Thyroid gland (tissue), 4 donors: ENCODE measurements at regions not wholly inside any gene's neighbourhood (a gene's known extent, or its start where the extent isn't known, plus 50 kb on each side); places are given as distances from the start of the nearest gene placed in this dataset.

ENCODE experiments used
- DNase-seq, 2 donors: peaks; one replicate each; pipeline ENCODE4 v3.0.0-alpha.2; 2019
- H3K27ac ChIP-seq, 3 donors: fragments of 200-600 bp; sonication (generic); 1 replicate in 2 of 3; 2 replicates in 1 of 3; pipeline ENCODE4 v1.5.1; 2016 to 2019; ENCODE audit warnings: mild to moderate bottlenecking in 1 of 3, moderate library complexity in 1 of 3
- H3K27me3 ChIP-seq: fragments of 200-600 bp; sonication (generic); one replicate; pipeline ENCODE4 v1.5.1; 2019
- H3K36me3 ChIP-seq, 2 donors: fragments of 200-600 bp; sonication (generic); one replicate each; pipeline ENCODE4 v1.5.1; 2016 to 2019
- H3K4me1 ChIP-seq, 2 donors: fragments of 200-600 bp; sonication (generic); one replicate each; pipeline ENCODE4 v1.5.1; 2017 to 2019
- H3K4me3 ChIP-seq, 3 donors: fragments of 200-600 bp; sonication (generic); replicated peaks in 1 of 3; 1 replicate in 2 of 3; 2 replicates in 1 of 3; pipeline ENCODE4 v1.5.1; 2016; ENCODE audit warnings: mild to moderate bottlenecking in 1 of 3
- H3K9me3 ChIP-seq: fragments of 200-600 bp; sonication (generic); one replicate; pipeline ENCODE4 v1.5.1; 2017
- CTCF ChIP-seq, 6 experiments: fragments of 200-600 bp in 3 of 6; fragments of 450-650 bp in 3 of 6; sonication (generic) in 3 of 6; IDR thresholded peaks; one replicate each; pipeline ENCODE4 v1.5.1; 2016 to 2019; ENCODE audit warnings: antibody characterized with exemption in 6 of 6, mild to moderate bottlenecking in 2 of 6, inconsistent platforms in 1 of 6, moderate library complexity in 1 of 6
- POLR2A ChIP-seq, 2 donors: fragments of 450-650 bp; IDR thresholded peaks; one replicate each; pipeline ENCODE4 v1.6.1; 2017; ENCODE audit warnings: antibody characterized with exemption in 2 of 2, mild to moderate bottlenecking in 2 of 2, moderate library complexity in 1 of 2
- WGBS, 2 donors: methylation state at CpG; one replicate each; pipeline ENCODE4 v1.1.5; 2017; 5-methylcytosine and 5-hydroxymethylcytosine counted together
- intact Hi-C: fragments of 100-400 bp; cut with DNase I; formaldehyde crosslinking; loops from one replicate; pipeline ENCODE4 v1.15.1; 2023

DNA sequence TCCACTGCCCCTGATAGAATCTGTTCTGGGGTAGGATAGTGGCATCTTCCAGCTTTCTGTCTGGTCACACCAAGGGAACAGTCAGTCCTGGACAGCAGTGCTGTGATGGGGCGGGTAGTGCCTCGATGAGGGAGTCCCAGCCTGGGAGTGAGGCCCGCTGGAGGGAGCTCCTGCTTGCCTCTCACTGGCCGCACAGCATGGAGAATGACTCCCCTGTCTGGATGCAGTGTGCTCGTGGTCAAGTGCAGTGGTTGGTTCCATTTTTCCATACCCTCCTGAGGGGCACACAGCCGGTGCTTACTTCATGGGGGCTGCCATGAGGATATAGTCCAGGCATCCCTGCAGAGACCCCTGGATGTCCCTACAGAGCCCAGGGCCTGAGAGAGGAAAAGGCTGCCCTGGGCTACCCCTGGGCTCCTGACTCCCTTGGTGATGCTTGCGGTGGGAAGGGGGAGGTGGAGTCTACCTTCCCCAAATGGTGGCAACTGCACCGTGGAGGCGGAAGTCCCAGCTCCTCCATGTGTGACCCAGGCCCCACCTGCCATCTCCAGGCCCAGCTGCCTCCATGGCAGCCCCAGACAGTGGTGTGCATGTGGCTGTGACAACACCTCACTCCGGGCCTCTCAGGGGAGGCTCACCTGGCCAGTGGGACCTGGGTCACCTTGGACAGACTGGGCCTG lies 212.5 kb downstream of the GLI2 start:
- Histone ChIP-seq H3K4me1 (no peaks in the 10 kb centered on the region), H3K36me3 (no peaks in the 10 kb centered on the region), H3K4me3 (no peak overlapping the region), H3K9me3 (no peaks in the 10 kb centered on the region), H3K27me3 (no peaks in the 10 kb centered on the region), H3K27ac (no peak overlapping the region)
- TF ChIP-seq CTCF (IDR thresholded peaks at IDR 0.05) (no peak), POLR2A (IDR thresholded peaks at IDR 0.05) (no peak)
- whole genome bisulfite sequencing, 2 donors: 90 to 95% methylated on average over 5 to 7 of the region's 10 CpGs
- no peak for DNase-seq
- intact Hi-C loops: no loop called here

- H3K4me3 ChIP-seq: no peak overlapping the region
- no peak for DNase-seq
- H3K36me3 ChIP-seq: no peaks in the 10 kb centered on the region
- H3K9me3 ChIP-seq: no peaks in the 10 kb centered on the region
- no peaks in the 10 kb centered on the region for H3K27me3 ChIP-seq
- no peak overlapping the region for H3K27ac ChIP-seq
- no peaks in the 10 kb centered on the region for H3K4me1 ChIP-seq
- intact Hi-C loops: no loop called here
- TF ChIP-seq POLR2A (IDR thresholded peaks at IDR 0.05) (no peak), CTCF (IDR thresholded peaks at IDR 0.05) (no peak)
- 90 to 92% methylated on average over 2 to 8 of the region's 8 CpGs for WGBS, 2 donors
These were observed 213.0 kb downstream of the GLI2 start for GRCh38 chr2:120948662-120949011.

GRCh38 chr2:120949027-120949956 lies 213.6 kb downstream of the GLI2 start:
- Histone ChIP-seq H3K4me3 (no peak overlapping the region), H3K9me3 (no peaks in the 10 kb centered on the region), H3K27ac (no peak overlapping the region), H3K36me3 (no peaks in the 10 kb centered on the region), H3K4me1 (no peaks in the 10 kb centered on the region), H3K27me3 (no peaks in the 10 kb centered on the region)
- DNase-seq: no peak
- intact Hi-C loops: no loop called here
- WGBS, 2 donors: 81% methylated on average over 11 to 12 of the region's 12 CpGs
- TF ChIP-seq CTCF (IDR thresholded peaks at IDR 0.05) (no peak), POLR2A (IDR thresholded peaks at IDR 0.05) (no peak)

DNA sequence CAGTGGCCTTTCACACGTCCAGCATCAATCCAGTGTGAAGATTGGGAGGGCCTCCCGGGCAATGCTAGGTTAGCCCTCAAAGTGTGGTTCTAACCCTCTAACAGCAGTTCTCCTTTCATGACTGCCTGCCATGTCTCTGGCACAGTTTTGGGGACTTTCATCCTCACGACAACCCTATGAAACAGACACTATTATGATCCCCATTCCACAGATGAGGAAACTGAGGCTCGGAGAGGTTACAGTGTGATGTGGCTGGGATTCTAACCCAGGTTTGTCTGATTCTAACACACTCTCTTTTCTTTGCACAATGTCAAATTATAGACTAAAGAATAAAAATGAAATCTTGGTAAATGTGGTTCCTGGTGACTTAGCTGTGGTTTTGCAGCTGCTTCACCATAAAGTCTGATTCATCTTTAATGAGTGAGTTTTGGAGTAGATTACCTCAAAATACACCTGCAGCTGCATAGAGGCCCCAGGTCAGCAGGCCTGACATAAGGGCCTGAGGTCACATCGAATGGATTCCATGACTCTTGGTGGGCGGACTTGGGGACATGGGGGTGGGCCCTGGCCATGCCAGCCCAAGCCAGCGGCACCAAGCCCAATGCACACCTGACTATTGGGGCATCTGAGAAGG lies 214.4 kb downstream of the GLI2 start:
- Histone ChIP-seq H3K36me3 (no peaks in the 10 kb centered on the region), H3K27ac (no peak overlapping the region), H3K4me1 (no peaks in the 10 kb centered on the region), H3K4me3 (no peak overlapping the region), H3K9me3 (no peaks in the 10 kb centered on the region), H3K27me3 (no peaks in the 10 kb centered on the region)
- intact Hi-C loops: no loop called here
- 91 to 92% methylated on average over 7 of the region's 7 CpGs for WGBS, 2 donors
- no peak for DNase-seq
- no peak for TF ChIP-seq POLR2A (IDR thresholded peaks at IDR 0.05)
- no peak for TF ChIP-seq CTCF (IDR thresholded peaks at IDR 0.05)

DNA sequence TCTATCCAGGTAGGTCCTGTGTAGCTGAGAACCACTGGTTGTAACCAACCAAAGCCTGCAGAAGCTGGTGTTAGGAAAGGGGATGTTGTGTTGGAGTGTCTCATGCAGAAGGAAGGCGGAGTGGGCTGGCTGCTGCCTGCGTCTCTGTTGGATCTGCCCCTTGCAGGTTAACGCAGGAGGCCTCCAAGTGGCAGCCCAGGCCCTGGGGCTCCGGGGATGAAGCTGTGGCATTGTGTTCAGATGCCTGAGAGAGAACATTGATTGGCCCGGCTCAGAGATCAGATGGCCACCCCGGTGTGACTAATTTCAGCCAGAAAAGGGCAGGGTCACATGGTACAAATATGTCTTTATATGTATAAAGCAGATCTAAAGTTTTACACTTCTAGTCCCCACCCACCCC lies 216.0 kb downstream of the GLI2 start:
- H3K4me1 ChIP-seq: no peaks in the 10 kb centered on the region
- H3K9me3 ChIP-seq: no peaks in the 10 kb centered on the region
- no peaks in the 10 kb centered on the region for H3K36me3 ChIP-seq
- intact Hi-C loops: no loop called here
- H3K27me3 ChIP-seq: no peaks in the 10 kb centered on the region
- 71 to 76% methylated on average over 6 of the region's 6 CpGs for WGBS, 2 donors
- DNase-seq: no peak
- no peak overlapping the region for H3K4me3 ChIP-seq
- no peak overlapping the region for H3K27ac ChIP-seq
- TF ChIP-seq POLR2A (IDR thresholded peaks at IDR 0.05): no peak
- TF ChIP-seq CTCF (IDR thresholded peaks at IDR 0.05): no peak
